ENCODE measurements at regions not wholly inside any gene's neighbourhood (a gene's known extent, or its start where the extent isn't known, plus 50 kb on each side); places are given as distances from the start of the nearest gene placed in this dataset.

DNA sequence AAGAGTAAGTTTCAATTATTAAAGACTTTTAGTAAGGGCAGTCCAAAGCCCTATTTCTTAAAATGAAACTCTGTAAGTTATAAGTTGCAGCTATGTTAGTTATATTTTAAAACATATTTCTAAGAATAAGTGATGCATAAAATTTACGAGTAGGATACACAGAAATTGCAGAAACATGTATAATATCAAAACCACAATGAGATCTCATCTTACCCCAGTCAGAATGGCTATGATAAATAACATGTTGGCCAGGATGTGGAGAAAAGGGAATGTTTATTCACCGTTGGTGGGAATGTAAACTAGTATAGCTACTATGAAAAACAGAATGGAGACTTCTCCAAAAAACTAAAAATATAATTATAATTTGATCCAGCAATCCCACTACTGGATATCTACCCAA is 201.2 kb downstream of the CBLN2 start:
- no peak for DNase-seq

DNA sequence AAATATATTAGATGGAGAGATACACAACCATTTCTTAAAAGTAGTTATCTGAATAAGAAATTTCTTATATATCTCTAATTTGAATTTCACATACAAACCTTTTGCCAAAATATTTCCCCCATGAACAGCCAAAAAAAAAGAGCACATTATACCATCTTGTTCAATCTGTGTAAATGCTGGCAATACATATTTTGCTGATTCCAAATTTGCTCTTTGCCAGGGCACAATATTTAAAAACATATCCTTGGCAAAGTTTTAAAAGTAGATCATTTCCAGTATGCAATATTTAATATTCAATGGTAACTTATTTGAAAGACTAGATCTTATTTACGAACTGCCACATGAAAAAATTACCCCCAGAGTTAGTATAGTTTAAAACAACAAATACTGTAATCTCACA is 204.2 kb downstream of the CBLN2 start:
- DNase-seq, result no peak

GRCh38 chr18:72336786-72337185 is 207.4 kb downstream of the CBLN2 start:
- DNase-seq, result no peak

GRCh38 chr18:72329533-72329932 is 214.6 kb downstream of the CBLN2 start:
- DNase-seq, result no peak

- no peak for DNase-seq
Measured at GRCh38 chr18:72325307-72325706, 218.8 kb downstream of the CBLN2 start.

- no peak for DNase-seq
Measured at GRCh38 chr18:72324677-72325076, 219.5 kb downstream of the CBLN2 start.

GRCh38 chr18:72316497-72316896 is 227.6 kb downstream of the CBLN2 start:
- DNase-seq, result no peak

DNA sequence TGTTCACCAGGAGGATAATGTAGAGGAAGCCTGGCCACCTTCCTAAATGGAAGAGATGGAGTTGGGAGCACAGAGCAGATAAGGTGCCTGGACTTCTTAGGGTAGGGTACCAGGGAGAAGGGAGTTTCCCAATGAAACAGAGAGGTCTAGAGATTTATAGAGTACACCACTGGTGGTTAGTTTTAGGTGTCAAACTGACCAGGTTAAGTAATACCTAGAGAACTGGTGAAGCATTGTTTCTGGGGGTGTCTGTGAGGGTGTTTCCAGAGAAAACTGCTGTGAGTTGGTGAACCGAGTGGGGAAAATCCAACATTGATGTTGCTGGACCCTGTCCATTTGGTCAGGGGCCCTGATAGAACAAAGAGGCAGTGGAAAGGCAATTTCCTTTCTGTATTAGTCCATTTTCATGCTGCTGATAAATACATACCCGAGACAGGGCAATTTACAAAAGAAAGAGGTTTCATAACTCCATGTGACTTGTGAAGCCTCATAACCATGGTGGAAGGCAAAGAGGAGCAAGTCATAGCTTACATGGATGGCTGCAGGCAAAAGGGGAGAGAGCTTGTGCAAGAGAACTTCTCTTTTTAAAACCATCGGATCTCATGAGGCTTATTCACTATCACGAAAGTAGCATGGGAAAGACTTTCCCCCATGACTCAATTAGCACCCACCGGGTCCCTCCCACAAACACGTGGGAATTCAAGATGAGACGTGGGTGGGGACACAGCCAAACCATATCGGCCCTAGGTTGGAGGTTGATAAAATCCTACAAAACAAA is 260.8 kb downstream of the CBLN2 start:
- DNase-seq, result no peak

DNA sequence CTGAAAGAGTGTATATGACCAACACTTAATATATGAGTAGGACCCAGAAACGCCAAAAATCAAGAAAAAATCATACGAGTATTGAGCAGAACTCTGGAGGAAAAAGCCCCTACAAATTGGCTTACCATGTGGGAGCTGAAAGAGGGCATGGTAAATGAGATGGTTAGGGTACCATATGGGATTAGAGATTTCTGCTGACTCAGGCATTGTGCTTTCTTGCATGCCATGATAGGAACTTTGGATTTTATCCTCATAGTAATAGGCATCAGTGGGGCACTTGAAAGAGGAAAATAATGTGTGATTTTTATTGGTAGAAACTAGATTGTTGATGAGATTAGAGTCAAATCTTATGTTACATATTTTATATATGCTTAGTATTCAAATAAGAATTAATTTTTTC is 271.1 kb downstream of the CBLN2 start:
- DNase-seq, result no peak

DNA sequence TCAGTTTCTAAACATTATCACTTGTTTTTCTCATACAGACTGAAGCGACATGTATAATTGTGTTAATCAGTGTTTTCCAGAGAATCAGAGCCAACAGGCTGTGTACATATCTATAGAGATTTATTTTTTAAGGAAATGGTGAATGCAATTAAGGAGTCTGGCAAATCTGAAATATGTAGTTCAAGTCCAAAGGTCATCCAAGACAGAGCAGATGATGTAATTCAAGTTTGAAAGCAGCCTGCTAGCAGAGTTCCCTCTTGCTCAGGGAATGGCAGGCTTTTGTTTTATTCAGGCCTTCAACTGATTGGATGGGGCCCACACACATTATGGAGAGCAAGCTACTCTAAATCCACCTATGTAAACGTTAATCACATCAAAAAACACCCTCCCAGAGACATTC is 282.6 kb downstream of the CBLN2 start:
- DNase-seq, result no peak

DNA sequence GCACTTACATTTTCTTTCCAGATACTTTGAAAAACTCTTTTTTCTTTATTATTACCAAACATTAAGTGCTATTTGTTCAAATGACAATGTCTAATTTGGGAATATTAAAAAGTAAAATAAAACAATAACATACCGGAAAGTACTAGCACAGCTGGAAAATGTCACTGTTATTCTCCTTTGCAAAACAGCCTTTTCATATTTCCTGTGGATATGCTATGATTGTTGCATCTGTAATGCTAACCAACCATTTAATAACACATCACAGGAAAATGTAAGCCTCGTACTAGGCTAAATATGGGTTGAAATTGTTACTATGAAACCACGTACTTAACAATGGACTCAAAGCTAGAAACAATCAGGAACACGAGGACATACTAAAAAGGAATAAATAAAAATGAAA is 298.1 kb downstream of the CBLN2 start:
- no peak for DNase-seq

GRCh38 chr18:72235422-72235821 is 308.7 kb downstream of the CBLN2 start:
- no peak for DNase-seq

GRCh38 chr18:72233106-72233505 is 311.0 kb downstream of the CBLN2 start:
- DNase-seq, result no peak

DNA sequence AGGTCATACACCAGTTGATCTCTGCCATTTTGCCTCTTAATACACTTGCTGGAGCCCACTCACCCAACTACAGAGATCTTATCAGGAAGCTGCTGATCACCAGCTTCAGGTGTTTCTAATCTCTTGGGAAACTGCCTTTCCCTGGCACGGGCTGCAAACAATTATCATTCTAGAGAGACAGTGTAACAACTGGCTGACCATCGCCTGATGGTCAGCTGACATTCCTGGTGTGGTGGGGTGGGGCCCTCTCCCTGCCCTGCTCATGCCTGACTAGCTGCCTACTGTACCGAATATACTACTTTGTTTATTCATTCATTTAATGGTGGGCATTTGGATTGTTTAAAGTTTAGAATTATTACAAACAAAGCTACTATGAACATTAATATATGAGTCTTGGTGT is 311.5 kb downstream of the CBLN2 start:
- no peak for DNase-seq

- no peak for DNase-seq
Measured at GRCh38 chr18:72225958-72226357, 318.2 kb downstream of the CBLN2 start.

DNA sequence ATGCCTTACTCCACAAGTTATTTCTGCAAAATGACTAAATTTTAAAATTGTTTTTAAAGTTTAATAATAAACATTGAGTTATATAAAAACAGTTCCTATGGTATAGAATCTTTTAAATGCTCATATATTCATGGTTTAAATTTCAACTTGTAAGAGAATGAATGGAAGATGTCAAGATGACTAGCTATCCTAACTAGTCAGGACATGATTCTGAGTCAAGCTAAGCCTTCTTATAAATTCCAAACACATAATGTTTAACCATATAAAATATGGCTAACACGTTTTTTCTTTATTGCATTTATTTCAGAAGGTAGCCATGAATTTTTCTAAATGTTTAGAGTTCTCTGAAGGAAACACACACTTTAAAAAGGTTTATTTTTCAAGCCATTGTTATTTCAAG is 320.4 kb downstream of the CBLN2 start:
- no peak for DNase-seq

GRCh38 chr18:72208920-72209676 is 335.0 kb downstream of the CBLN2 start:
- DNase-seq, result no peak

GRCh38 chr18:72207280-72207679 is 336.9 kb downstream of the CBLN2 start:
- DNase-seq, result no peak

DNA sequence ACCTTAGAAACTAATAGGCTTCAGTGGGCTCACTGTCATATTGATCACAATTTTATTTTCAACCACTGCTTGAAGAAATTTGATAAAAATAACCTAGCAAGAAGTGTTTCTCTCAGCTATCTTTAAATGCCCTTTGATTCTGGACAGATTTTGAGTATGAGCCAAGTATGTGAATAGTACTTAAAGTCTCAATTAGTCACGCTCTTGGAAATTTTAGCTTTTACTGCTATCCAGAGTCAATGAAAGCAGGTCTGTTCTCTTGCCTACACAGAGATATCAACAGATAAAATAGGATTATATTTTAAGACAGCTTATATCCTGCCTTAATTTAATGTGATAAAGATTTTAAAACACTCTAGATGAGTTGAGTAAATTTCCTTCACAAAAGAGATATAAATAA is 337.3 kb downstream of the CBLN2 start:
- peak in 1 of 2 experiments; percentile 5 for DNase-seq

GRCh38 chr18:72201032-72201431 is 343.1 kb downstream of the CBLN2 start:
- no peak for DNase-seq

- no peak for DNase-seq
Measured at GRCh38 chr18:72197591-72197990, 346.6 kb downstream of the CBLN2 start.

GRCh38 chr18:72194072-72194471 is 350.1 kb downstream of the CBLN2 start:
- no peak for DNase-seq

GRCh38 chr18:72187956-72188355 is 356.2 kb downstream of the CBLN2 start:
- DNase-seq, result no peak

- no peak for DNase-seq
Measured at GRCh38 chr18:72181241-72181764, 362.8 kb downstream of the CBLN2 start.
